ENCODE measurements at regions not wholly inside any gene's neighbourhood (a gene's known extent, or its start where the extent isn't known, plus 50 kb on each side); places are given as distances from the start of the nearest gene placed in this dataset.

GRCh38 chr5:61623401-61624069 is 291.5 kb downstream of the ZSWIM6 start:
- DNase-seq, result no peak

GRCh38 chr5:61624553-61625136 is 292.6 kb downstream of the ZSWIM6 start:
- DNase-seq, result no peak

GRCh38 chr5:61625137-61625561 is 293.1 kb downstream of the ZSWIM6 start:
- peak; percentile 32 for DNase-seq

GRCh38 chr5:61625681-61626621 is 293.9 kb downstream of the ZSWIM6 start:
- DNase-seq, result no peak

- no peak for DNase-seq
Measured at GRCh38 chr5:61626639-61627282, 294.7 kb downstream of the ZSWIM6 start.

- no peak for DNase-seq
Measured at GRCh38 chr5:61627531-61627930, 295.5 kb downstream of the ZSWIM6 start.

GRCh38 chr5:61630908-61631307 is 298.9 kb downstream of the ZSWIM6 start:
- no peak for DNase-seq

- peak; percentile 42 for DNase-seq
Measured at GRCh38 chr5:61631438-61631941, 299.4 kb downstream of the ZSWIM6 start.

GRCh38 chr5:61632064-61632463 is 300.0 kb downstream of the ZSWIM6 start:
- DNase-seq, result no peak

GRCh38 chr5:61635271-61635670 is 303.2 kb downstream of the ZSWIM6 start:
- no peak for DNase-seq

- DNase-seq, result peak; percentile 82
Measured at GRCh38 chr5:61637566-61637965, 305.5 kb downstream of the ZSWIM6 start.

GRCh38 chr5:61638476-61638875 is 306.4 kb downstream of the ZSWIM6 start:
- no peak for DNase-seq

- DNase-seq, result no peak
Measured at GRCh38 chr5:61640179-61641021, 308.3 kb downstream of the ZSWIM6 start.

- peak; percentile 13 for DNase-seq
Measured at GRCh38 chr5:61641748-61642565, 309.9 kb downstream of the ZSWIM6 start.

- DNase-seq, result no peak
Measured at GRCh38 chr5:61647672-61648071, 315.6 kb downstream of the ZSWIM6 start.

GRCh38 chr5:61649231-61649630 is 317.2 kb downstream of the ZSWIM6 start:
- no peak for DNase-seq

- DNase-seq, result no peak
Measured at GRCh38 chr5:61649971-61650370, 317.9 kb downstream of the ZSWIM6 start.

GRCh38 chr5:61650661-61651060 is 318.6 kb downstream of the ZSWIM6 start:
- DNase-seq, result no peak

- no peak for DNase-seq
Measured at GRCh38 chr5:61651195-61651594, 319.1 kb downstream of the ZSWIM6 start.

GRCh38 chr5:61652916-61653315 is 320.9 kb downstream of the ZSWIM6 start:
- no peak for DNase-seq

Measured in NCI-H146 (cell line).